ENCODE measurements at regions not wholly inside any gene's neighbourhood (a gene's known extent, or its start where the extent isn't known, plus 50 kb on each side); places are given as distances from the start of the nearest gene placed in this dataset.

GRCh38 chr3:181947606-181948005, 235.9 kb downstream of the SOX2 start:
- POLR2A ChIA-PET (ENCODE audit: unreplicated experiment), result no interaction called here
- no peaks in the 10 kb centered on the region for H3K79me1 ChIP-seq (ENCODE audit: low read depth in 1 of 2, low read length in 2 of 2)
- no peak overlapping the region for H3K23ac ChIP-seq (ENCODE audit: low read depth, low read length)
- no CpG with 5 or more reads among the region's 1 CpG for WGBS, 2 experiments (ENCODE audit: extremely low coverage in 2 of 2, insufficient read length in 1 of 2)
- H4K20me1 ChIP-seq (ENCODE audit: insufficient read depth, low read length), result no peaks in the 10 kb centered on the region
- in situ Hi-C loops (cut with MboI; ENCODE audit: low sequenced_read_pairs), result no loop called here
- H3K9ac ChIP-seq (ENCODE audit: low read depth, low read length), result no peak overlapping the region
- TF ChIP-seq RAD21 (IDR thresholded peaks at IDR 0.05; ENCODE audit: low read length) (no peak), SMC3 (IDR thresholded peaks at IDR 0.05; ENCODE audit: low read depth, low read length) (no peak), CHD1 (IDR thresholded peaks at IDR 0.05; ENCODE audit: low read depth, low read length) (no peak), MXI1 (IDR thresholded peaks at IDR 0.05; ENCODE audit: borderline replicate concordance, low read depth, low read length) (no peak), FOS (IDR thresholded peaks at IDR 0.05; ENCODE audit: low read depth, low read length) (no peak), USF2 (IDR thresholded peaks at IDR 0.05; ENCODE audit: low read depth, low read length) (no peak), RFX5 (IDR thresholded peaks at IDR 0.05; ENCODE audit: low read depth, low read length) (no peak), BHLHE40 (IDR thresholded peaks at IDR 0.05; ENCODE audit: low read depth, low read length) (no peak), CEBPB (IDR thresholded peaks at IDR 0.05; ENCODE audit: low read depth, low read length) (no peak), RCOR1 (IDR thresholded peaks at IDR 0.05; ENCODE audit: insufficient replicate concordance, low read length) (no peak), ELK1 (IDR thresholded peaks at IDR 0.05; ENCODE audit: borderline replicate concordance, low read depth, low read length) (no peak), NFE2L2 (IDR thresholded peaks at IDR 0.05; ENCODE audit: low read depth, low read length) (no peak), MAFK (IDR thresholded peaks at IDR 0.05; ENCODE audit: low read depth, low read length) (no peak), MAZ (IDR thresholded peaks at IDR 0.05; ENCODE audit: borderline replicate concordance, low read depth, low read length) (no peak), POLR2A (IDR thresholded peaks at IDR 0.05; ENCODE audit: low read depth, low read length) (no peak), CTCF (conservative IDR thresholded peaks at IDR 0.05; ENCODE audit: low read depth, low read length) (no peak)
- no peak overlapping the region for H2AFZ ChIP-seq (replicated peaks; ENCODE audit: low read length, poor library complexity)
- H2BK15ac ChIP-seq (ENCODE audit: low read depth, low read length), result no peak overlapping the region
- H3K27ac ChIP-seq (ENCODE audit: insufficient read depth, low read length), result no peak overlapping the region
- no peak overlapping the region for H4K91ac ChIP-seq (ENCODE audit: insufficient read depth, low read depth, low read length)
- H3K14ac ChIP-seq (replicated peaks; ENCODE audit: low read depth, low read length), result no peak overlapping the region
- peaks cover 5% of the 10 kb centered on the region; the same call in 1 of the 2 replicates for H3K9me3 ChIP-seq (ENCODE audit: control insufficient read depth, insufficient read depth, low read length)
- no peak overlapping the region for H2AK9ac ChIP-seq (replicated peaks; ENCODE audit: low read depth, low read length, poor library complexity)
- DNase-seq, result no peak
- no TSS peak for BruUV-seq (replicated peaks)
- no peak overlapping the region for H2BK5ac ChIP-seq (ENCODE audit: low read depth, low read length, poor library complexity, severe bottlenecking)
- H3K4ac ChIP-seq (ENCODE audit: low read depth, low read length), result no peak overlapping the region
- H4K5ac ChIP-seq (ENCODE audit: low read depth, low read length), result no peak overlapping the region
- no peaks in the 10 kb centered on the region for H3K27me3 ChIP-seq (ENCODE audit: control insufficient read depth, insufficient read depth, low read length)
- no peaks in the 10 kb centered on the region for H3K36me3 ChIP-seq (ENCODE audit: control insufficient read depth, insufficient read depth, low read length)
- H3K18ac ChIP-seq (ENCODE audit: low read depth, low read length), result no peak overlapping the region
- no peak overlapping the region for H3K56ac ChIP-seq (ENCODE audit: extremely low read depth, insufficient read depth, low read length)
- CTCF ChIA-PET, result interaction anchor here (0.6 kb wide), 1 partner anchor 8 kb away, joined by 3 read pairs; no protein-coding TSS in a partner anchor
- no peak overlapping the region for H4K8ac ChIP-seq (ENCODE audit: low read depth in 2 of 2, low read length in 2 of 2)
- no peak overlapping the region for H2BK120ac ChIP-seq (ENCODE audit: low read depth, low read length)
- intact Hi-C loops (cut with micrococcal nuclease), result no loop called here
- H2BK20ac ChIP-seq (ENCODE audit: low read depth, low read length), result no peak overlapping the region
- H3K4me3 ChIP-seq (ENCODE audit: insufficient read depth, low read depth, low read length), result no peak overlapping the region
- dilution Hi-C loops (cut with HindIII; ENCODE audit: low sequenced_read_pairs, unreplicated experiment), result no loop called here
- H3K9me1 ChIP-seq (ENCODE audit: insufficient read depth, low read length), result no peaks in the 10 kb centered on the region
- no peak overlapping the region for H2AK5ac ChIP-seq (ENCODE audit: low read depth, low read length)
- ATAC-seq (ENCODE audit: low read depth), result no peak
- H3K4me2 ChIP-seq (ENCODE audit: low read depth, low read length), result no peak overlapping the region
- H3K4me1 ChIP-seq (ENCODE audit: control insufficient read depth, insufficient read depth, low read length), result no peaks in the 10 kb centered on the region
